ENCODE measurements at regions not wholly inside any gene's neighbourhood (a gene's known extent, or its start where the extent isn't known, plus 50 kb on each side); places are given as distances from the start of the nearest gene placed in this dataset.

DNA sequence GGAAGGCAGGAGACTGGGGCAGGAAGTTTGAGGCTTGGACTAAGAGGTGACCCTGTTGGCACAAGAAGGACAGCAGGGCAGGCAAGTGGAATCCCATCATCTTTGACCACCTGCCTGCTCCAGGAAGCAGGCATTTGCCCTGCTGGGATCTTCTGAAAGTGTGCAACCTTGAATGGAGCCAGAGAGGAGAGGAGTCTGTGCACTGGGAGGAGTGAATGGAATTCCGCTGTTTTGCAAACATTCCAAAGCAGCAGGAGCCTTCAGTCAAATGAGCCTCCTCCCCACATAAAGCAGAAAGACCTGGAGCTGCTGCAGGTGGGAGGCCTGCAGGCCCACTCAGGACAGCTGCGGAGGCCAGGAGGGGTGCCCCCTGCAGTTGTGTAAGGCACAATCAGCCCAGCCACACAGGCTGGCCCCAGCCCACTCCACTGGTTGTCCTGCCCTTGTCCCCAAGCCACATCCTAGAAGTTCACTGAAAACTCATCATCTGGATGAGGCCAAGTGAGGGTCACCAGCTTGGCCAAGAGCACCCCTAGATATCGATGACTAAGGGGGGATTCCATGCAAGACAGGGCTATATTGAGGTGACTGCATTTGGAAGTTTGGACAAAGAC, 249.5 kb downstream of the RPS24 start:
- Histone ChIP-seq H3K4me1 (no peaks in the 10 kb centered on the region), H3K4me3 (no peak overlapping the region), H3K27ac (no peak overlapping the region), H3K27me3 (no peaks in the 10 kb centered on the region), H3K9me3 (no peaks in the 10 kb centered on the region), H3K36me3 (no peaks in the 10 kb centered on the region)
- intact Hi-C loops (cut with DNase I) = no loop called here
- DNase-seq (no peak), ATAC-seq (peak in 1 of 4 donors; percentile 48), FAIRE-seq (no peak)
- 78 to 89% methylated on average over 3 of the region's 3 CpGs for WGBS, 2 donors
- TF ChIP-seq, protein P1, sequence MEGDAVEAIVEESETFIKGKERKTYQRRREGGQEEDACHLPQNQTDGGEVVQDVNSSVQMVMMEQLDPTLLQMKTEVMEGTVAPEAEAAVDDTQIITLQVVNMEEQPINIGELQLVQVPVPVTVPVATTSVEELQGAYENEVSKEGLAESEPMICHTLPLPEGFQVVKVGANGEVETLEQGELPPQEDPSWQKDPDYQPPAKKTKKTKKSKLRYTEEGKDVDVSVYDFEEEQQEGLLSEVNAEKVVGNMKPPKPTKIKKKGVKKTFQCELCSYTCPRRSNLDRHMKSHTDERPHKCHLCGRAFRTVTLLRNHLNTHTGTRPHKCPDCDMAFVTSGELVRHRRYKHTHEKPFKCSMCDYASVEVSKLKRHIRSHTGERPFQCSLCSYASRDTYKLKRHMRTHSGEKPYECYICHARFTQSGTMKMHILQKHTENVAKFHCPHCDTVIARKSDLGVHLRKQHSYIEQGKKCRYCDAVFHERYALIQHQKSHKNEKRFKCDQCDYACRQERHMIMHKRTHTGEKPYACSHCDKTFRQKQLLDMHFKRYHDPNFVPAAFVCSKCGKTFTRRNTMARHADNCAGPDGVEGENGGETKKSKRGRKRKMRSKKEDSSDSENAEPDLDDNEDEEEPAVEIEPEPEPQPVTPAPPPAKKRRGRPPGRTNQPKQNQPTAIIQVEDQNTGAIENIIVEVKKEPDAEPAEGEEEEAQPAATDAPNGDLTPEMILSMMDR (IDR thresholded peaks at IDR 0.05) = no peak

DNA sequence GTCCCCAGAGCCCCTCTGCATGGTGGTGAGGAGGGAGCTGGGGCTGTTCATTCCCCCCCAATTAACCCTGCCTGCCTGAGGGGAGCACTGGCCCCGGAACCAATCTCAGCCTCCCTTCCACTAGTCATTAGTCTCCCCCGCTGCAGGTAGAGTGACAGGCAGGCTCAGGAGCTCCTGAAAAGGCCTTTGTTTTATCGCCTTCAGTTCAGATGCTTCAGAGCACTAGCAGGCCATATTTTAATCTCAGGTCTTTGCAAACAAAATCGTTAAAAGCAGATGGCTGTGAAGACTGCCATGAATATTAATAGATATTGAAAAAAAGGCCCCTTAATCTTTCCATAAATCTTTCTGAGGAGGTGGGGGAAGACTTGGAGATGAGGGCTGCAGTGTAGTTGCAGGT, 250.7 kb downstream of the RPS24 start:
- ATAC-seq (peak in 2 of 4 donors; percentile 39 to 46), DNase-seq (no peak), FAIRE-seq (no peak)
- no peaks in the 10 kb centered on the region for H3K27me3 ChIP-seq
- intact Hi-C loops (cut with DNase I) = no loop called here
- H3K9me3 ChIP-seq = no peaks in the 10 kb centered on the region
- no peaks in the 10 kb centered on the region for H3K36me3 ChIP-seq
- no peak overlapping the region for H3K4me3 ChIP-seq
- TF ChIP-seq, protein P1 (IDR thresholded peaks at IDR 0.05) = no peak
- H3K27ac ChIP-seq = no peak overlapping the region
- H3K4me1 ChIP-seq = no peaks in the 10 kb centered on the region
- WGBS, 2 donors = 45 to 55% methylated on average over 4 of the region's 4 CpGs

DNA sequence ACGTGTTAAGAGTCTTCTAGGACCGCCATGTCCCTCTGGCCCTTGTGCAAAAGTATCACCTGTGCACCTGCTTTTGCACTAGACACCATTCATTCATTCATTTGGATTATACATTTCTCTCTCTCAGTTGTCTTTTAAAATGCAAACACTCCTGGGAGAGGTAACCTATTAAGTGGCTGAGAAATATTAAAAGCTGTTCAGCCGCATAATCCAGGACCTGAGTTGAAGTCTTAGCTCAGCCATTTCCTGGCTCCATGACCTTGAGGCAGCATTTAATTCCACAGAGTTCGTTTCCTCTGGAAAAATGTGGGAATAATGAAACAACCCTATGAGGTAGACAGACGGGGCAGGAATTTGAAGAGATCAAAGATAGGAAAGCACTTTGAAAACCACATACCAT, 251.6 kb downstream of the RPS24 start:
- no peak overlapping the region for H3K27ac ChIP-seq

DNA sequence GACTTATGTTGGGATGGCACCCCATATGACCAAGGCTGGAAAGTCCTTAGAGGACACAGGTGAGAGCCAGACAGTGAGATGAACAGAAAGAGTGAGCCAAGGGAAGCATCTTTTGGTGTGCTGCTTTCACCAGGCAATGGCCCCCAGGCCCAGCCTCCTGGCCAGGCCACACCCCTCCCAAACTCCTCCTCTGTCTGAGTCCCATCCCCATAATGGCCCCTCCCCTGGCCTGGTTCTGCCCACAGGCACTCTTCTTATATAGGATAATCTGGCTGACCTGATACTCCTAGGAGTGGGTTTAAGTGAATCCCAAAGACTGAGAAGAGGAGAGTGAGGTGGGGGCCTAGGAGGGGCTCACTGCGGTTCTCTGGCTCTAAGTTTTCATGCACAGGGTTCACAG, 252.5 kb downstream of the RPS24 start:
- Histone ChIP-seq H3K27ac (no peak overlapping the region), H3K9me3 (no peaks in the 10 kb centered on the region), H3K4me3 (no peak overlapping the region), H3K27me3 (no peaks in the 10 kb centered on the region), H3K36me3 (no peaks in the 10 kb centered on the region), H3K4me1 (no peaks in the 10 kb centered on the region)
- TF ChIP-seq, protein P1 (IDR thresholded peaks at IDR 0.05) = no peak
- 74 to 90% methylated on average over 1 of the region's 1 CpG for WGBS, 2 donors
- DNase-seq (no peak), FAIRE-seq (no peak), ATAC-seq (no peak)
- intact Hi-C loops (cut with DNase I) = no loop called here

More for the DNA sequence above, 251.6 kb downstream of the RPS24 start:
- FAIRE-seq (no peak), ATAC-seq (peak in 1 of 4 donors; percentile 37), DNase-seq (no peak)
- WGBS, 2 donors = 28 to 58% methylated on average over 5 of the region's 5 CpGs
- Histone ChIP-seq H3K27me3 (no peaks in the 10 kb centered on the region), H3K4me3 (no peak overlapping the region), H3K36me3 (no peaks in the 10 kb centered on the region), H3K4me1 (no peaks in the 10 kb centered on the region), H3K9me3 (no peaks in the 10 kb centered on the region)
- TF ChIP-seq, protein P1 (IDR thresholded peaks at IDR 0.05) = no peak
- intact Hi-C loops (cut with DNase I) = no loop called here

DNA sequence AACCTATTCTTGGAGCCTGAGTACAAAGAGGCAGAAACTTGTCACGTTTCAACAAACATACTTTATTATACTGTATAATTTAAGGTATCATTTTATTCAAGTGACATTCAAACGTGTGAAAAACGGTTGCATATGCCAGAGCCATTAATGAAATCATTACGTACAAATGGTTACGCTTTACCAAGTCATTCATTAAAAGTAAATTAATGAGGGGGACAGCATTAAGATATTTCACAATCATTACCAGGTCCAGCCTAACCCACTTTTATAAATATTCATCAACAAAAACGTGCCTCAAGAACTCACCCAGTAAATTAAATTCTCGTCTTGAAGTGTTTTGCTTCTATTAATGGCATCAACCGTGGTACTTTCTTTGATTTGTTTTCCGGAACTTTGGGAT, 253.0 kb downstream of the RPS24 start:
- no peak for DNase-seq
- Histone ChIP-seq H3K27me3 (no peaks in the 10 kb centered on the region), H3K4me3 (no peak overlapping the region), H3K36me3 (no peaks in the 10 kb centered on the region), H3K9me3 (no peaks in the 10 kb centered on the region), H3K27ac (no peak overlapping the region), H3K4me1 (no peaks in the 10 kb centered on the region)
- intact Hi-C loops (cut with DNase I) = no loop called here
- WGBS, 2 donors = 76 to 79% methylated on average over 9 of the region's 9 CpGs
- ATAC-seq = no peak
- no peak for FAIRE-seq
- TF ChIP-seq, protein P1 (IDR thresholded peaks at IDR 0.05) = no peak

Data from pancreas (tissue), 10 donors.